ENCODE measurements at regions not wholly inside any gene's neighbourhood (a gene's known extent, or its start where the extent isn't known, plus 50 kb on each side); places are given as distances from the start of the nearest gene placed in this dataset.

GRCh38 chr13:83281654-83282053, 600.6 kb downstream of the SLITRK1 start:
- TF ChIP-seq SMC3 (IDR thresholded peaks at IDR 0.05; ENCODE audit: borderline replicate concordance, low read length) (no peak), TAF1 (IDR thresholded peaks at IDR 0.05; ENCODE audit: borderline replicate concordance, low read depth, low read length) (no peak), RFX5 (IDR thresholded peaks at IDR 0.05; ENCODE audit: low read depth, low read length) (no peak), CTCF (IDR thresholded peaks at IDR 0.05 in 2 of 3, conservative IDR thresholded peaks at IDR 0.05 in 1 of 3; ENCODE audit: control insufficient read depth in 2 of 3, extremely low read depth in 1 of 3, insufficient read depth in 1 of 3, low read depth in 3 of 3, low read length in 3 of 3) (no peak), SPI1 (IDR thresholded peaks at IDR 0.05; ENCODE audit: borderline replicate concordance, insufficient read depth, low read depth, low read length) (no peak), EP300 (IDR thresholded peaks at IDR 0.05; ENCODE audit: borderline replicate concordance in 1 of 2, control insufficient read depth in 1 of 2, low read depth in 2 of 2, low read length in 2 of 2) (no peak), CBX3 (IDR thresholded peaks at IDR 0.05; ENCODE audit: borderline replicate concordance, low read depth) (no peak), MYC (IDR thresholded peaks at IDR 0.05; ENCODE audit: insufficient read depth, insufficient read length, insufficient replicate concordance, low read length, severe bottlenecking) (no peak), POLR2A (IDR thresholded peaks at IDR 0.05; ENCODE audit: low read depth, low read length) (no peak), PBX3 (IDR thresholded peaks at IDR 0.05; ENCODE audit: insufficient replicate concordance, low read depth, low read length) (no peak)
- TF ChIP-seq, protein P1, sequence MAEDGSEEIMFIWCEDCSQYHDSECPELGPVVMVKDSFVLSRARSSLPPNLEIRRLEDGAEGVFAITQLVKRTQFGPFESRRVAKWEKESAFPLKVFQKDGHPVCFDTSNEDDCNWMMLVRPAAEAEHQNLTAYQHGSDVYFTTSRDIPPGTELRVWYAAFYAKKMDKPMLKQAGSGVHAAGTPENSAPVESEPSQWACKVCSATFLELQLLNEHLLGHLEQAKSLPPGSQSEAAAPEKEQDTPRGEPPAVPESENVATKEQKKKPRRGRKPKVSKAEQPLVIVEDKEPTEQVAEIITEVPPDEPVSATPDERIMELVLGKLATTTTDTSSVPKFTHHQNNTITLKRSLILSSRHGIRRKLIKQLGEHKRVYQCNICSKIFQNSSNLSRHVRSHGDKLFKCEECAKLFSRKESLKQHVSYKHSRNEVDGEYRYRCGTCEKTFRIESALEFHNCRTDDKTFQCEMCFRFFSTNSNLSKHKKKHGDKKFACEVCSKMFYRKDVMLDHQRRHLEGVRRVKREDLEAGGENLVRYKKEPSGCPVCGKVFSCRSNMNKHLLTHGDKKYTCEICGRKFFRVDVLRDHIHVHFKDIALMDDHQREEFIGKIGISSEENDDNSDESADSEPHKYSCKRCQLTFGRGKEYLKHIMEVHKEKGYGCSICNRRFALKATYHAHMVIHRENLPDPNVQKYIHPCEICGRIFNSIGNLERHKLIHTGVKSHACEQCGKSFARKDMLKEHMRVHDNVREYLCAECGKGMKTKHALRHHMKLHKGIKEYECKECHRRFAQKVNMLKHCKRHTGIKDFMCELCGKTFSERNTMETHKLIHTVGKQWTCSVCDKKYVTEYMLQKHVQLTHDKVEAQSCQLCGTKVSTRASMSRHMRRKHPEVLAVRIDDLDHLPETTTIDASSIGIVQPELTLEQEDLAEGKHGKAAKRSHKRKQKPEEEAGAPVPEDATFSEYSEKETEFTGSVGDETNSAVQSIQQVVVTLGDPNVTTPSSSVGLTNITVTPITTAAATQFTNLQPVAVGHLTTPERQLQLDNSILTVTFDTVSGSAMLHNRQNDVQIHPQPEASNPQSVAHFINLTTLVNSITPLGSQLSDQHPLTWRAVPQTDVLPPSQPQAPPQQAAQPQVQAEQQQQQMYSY (CRISPR knock-in tag; IDR thresholded peaks at IDR 0.05) = no peak

Measured in GM12878 (cell line).